ENCODE measurements at regions not wholly inside any gene's neighbourhood (a gene's known extent, or its start where the extent isn't known, plus 50 kb on each side); places are given as distances from the start of the nearest gene placed in this dataset.

GRCh38 chrX:9356846-9357245 is 108.0 kb upstream of the TBL1X start:
- Mint-ChIP-seq H3K27ac (no peak overlapping the region), H3K4me1 (peaks cover 18% of the 10 kb centered on the region), H3K9me3 (no peaks in the 10 kb centered on the region), H3K4me3 (no peak overlapping the region), H3K27me3 (ENCODE audit: insufficient read depth, low read depth) (no peaks in the 10 kb centered on the region), H3K36me3 (no peaks in the 10 kb centered on the region)
- H3K27ac ChIP-seq = no peak overlapping the region
- H2AFZ ChIP-seq (replicated peaks) = no peak overlapping the region
- no peaks in the 10 kb centered on the region for H3F3A ChIP-seq (ENCODE audit: low read depth)
- H3K36me3 ChIP-seq = no peaks in the 10 kb centered on the region
- no peak overlapping the region for H3K4me3 ChIP-seq
- no peak overlapping the region for H3K9ac ChIP-seq
- no peaks in the 10 kb centered on the region for H3K9me3 ChIP-seq (ENCODE audit: low read depth)
- TF ChIP-seq CTCF (IDR thresholded peaks at IDR 0.05) (no peak), EZH2phosphoT487 (IDR thresholded peaks at IDR 0.05) (no peak), EZH2 (IDR thresholded peaks at IDR 0.05) (no peak)
- no peak for DNase-seq (ENCODE audit: low spot score)
- no peaks in the 10 kb centered on the region for H3K79me2 ChIP-seq (ENCODE audit: low read depth)
- no peaks in the 10 kb centered on the region for H4K20me1 ChIP-seq (ENCODE audit: low read depth)
- no peaks in the 10 kb centered on the region for H3K27me3 ChIP-seq
- H3K4me1 ChIP-seq = peaks cover 4% of the 10 kb centered on the region
- H3K4me2 ChIP-seq = no peak overlapping the region

GRCh38 chrX:9357518-9358114 is 107.2 kb upstream of the TBL1X start:
- Mint-ChIP-seq H3K9me3 (no peaks in the 10 kb centered on the region), H3K4me3 (no peak overlapping the region), H3K27ac (no peak overlapping the region), H3K27me3 (ENCODE audit: insufficient read depth, low read depth) (no peaks in the 10 kb centered on the region), H3K4me1 (peaks cover 10% of the 10 kb centered on the region), H3K36me3 (no peaks in the 10 kb centered on the region)
- Histone ChIP-seq H3K79me2 (ENCODE audit: low read depth) (no peaks in the 10 kb centered on the region), H4K20me1 (ENCODE audit: low read depth) (no peaks in the 10 kb centered on the region), H3K27ac (no peak overlapping the region), H3F3A (ENCODE audit: low read depth) (no peaks in the 10 kb centered on the region), H3K4me2 (no peak overlapping the region), H3K27me3 (no peaks in the 10 kb centered on the region), H3K36me3 (no peaks in the 10 kb centered on the region), H3K9ac (no peak overlapping the region), H3K4me3 (no peak overlapping the region), H2AFZ (replicated peaks) (no peak overlapping the region), H3K9me3 (ENCODE audit: low read depth) (no peaks in the 10 kb centered on the region), H3K4me1 (peaks cover 4% of the 10 kb centered on the region)
- no peak for DNase-seq (ENCODE audit: low spot score)
- TF ChIP-seq CTCF (IDR thresholded peaks at IDR 0.05) (no peak), EZH2phosphoT487 (IDR thresholded peaks at IDR 0.05) (no peak), EZH2 (IDR thresholded peaks at IDR 0.05) (no peak)

- no peaks in the 10 kb centered on the region for H3K36me3 Mint-ChIP-seq
- no peak overlapping the region for H3K4me3 Mint-ChIP-seq
- H3K9me3 Mint-ChIP-seq = no peaks in the 10 kb centered on the region
Measured at GRCh38 chrX:9362363-9362928, 102.4 kb upstream of the TBL1X start.

More at GRCh38 chrX:9362363-9362928, 102.4 kb upstream of the TBL1X start:
- H3K27ac Mint-ChIP-seq = no peak overlapping the region
- no peaks in the 10 kb centered on the region for H3K36me3 ChIP-seq
- no peaks in the 10 kb centered on the region for H3K79me2 ChIP-seq (ENCODE audit: low read depth)
- no peaks in the 10 kb centered on the region for H3F3A ChIP-seq (ENCODE audit: low read depth)
- H3K4me2 ChIP-seq = no peak overlapping the region
- H3K9ac ChIP-seq = no peak overlapping the region
- DNase-seq (ENCODE audit: low spot score) = no peak
- no peaks in the 10 kb centered on the region for H3K27me3 Mint-ChIP-seq (ENCODE audit: insufficient read depth, low read depth)
- no peak overlapping the region for H3K27ac ChIP-seq
- no peak overlapping the region for H3K4me3 ChIP-seq
- no peaks in the 10 kb centered on the region for H4K20me1 ChIP-seq (ENCODE audit: low read depth)
- no peaks in the 10 kb centered on the region for H3K4me1 ChIP-seq
- TF ChIP-seq CTCF (IDR thresholded peaks at IDR 0.05) (no peak), EZH2phosphoT487 (IDR thresholded peaks at IDR 0.05) (no peak), EZH2 (IDR thresholded peaks at IDR 0.05) (no peak)
- peaks cover 5% of the 10 kb centered on the region for H3K4me1 Mint-ChIP-seq
- no peak overlapping the region for H2AFZ ChIP-seq (replicated peaks)
- no peaks in the 10 kb centered on the region for H3K9me3 ChIP-seq (ENCODE audit: low read depth)
- H3K27me3 ChIP-seq = no peaks in the 10 kb centered on the region

Data from neural progenitor cell (in vitro differentiated cells).